Ishikawa (cell line): ENCODE measurements at regions not wholly inside any gene's neighbourhood (a gene's known extent, or its start where the extent isn't known, plus 50 kb on each side); places are given as distances from the start of the nearest gene placed in this dataset.

ENCODE experiments used
- CEBPB ChIP-seq: IDR thresholded peaks from 2 replicates; pipeline ENCODE4 v1.6.1; 2012
- CREB1 ChIP-seq: IDR thresholded peaks from 2 replicates; pipeline ENCODE4 v1.6.1; 2012; ENCODE audit warnings: low read depth
- EGR1 ChIP-seq: IDR thresholded peaks from 2 replicates; pipeline ENCODE4 v1.6.1; 2012
- EP300 ChIP-seq: IDR thresholded peaks from 2 replicates; pipeline ENCODE4 v1.6.1; 2012; ENCODE audit warnings: borderline replicate concordance
- FOXM1 ChIP-seq: IDR thresholded peaks from 2 replicates; pipeline ENCODE4 v1.6.1; 2012; ENCODE audit warnings: low read depth, borderline replicate concordance
- MAX ChIP-seq: IDR thresholded peaks from 2 replicates; pipeline ENCODE4 v1.6.1; 2012
- NFIC ChIP-seq: IDR thresholded peaks from 2 replicates; pipeline ENCODE4 v1.6.1; 2012
- RAD21 ChIP-seq: IDR thresholded peaks from 2 replicates; pipeline ENCODE4 v1.6.1; 2012; ENCODE audit warnings: low read depth
- REST ChIP-seq: IDR thresholded peaks from 2 replicates; pipeline ENCODE4 v1.6.1; 2012; ENCODE audit warnings: low read depth, mild to moderate bottlenecking
- TAF1 ChIP-seq: IDR thresholded peaks from 2 replicates; pipeline ENCODE4 v1.6.1; 2012; ENCODE audit warnings: low read depth, mild to moderate bottlenecking
- TCF12 ChIP-seq: IDR thresholded peaks from 2 replicates; pipeline ENCODE4 v1.6.1; 2012; ENCODE audit warnings: low read depth
- TEAD4 ChIP-seq: IDR thresholded peaks from 2 replicates; pipeline ENCODE4 v1.6.1; 2012
- USF1 ChIP-seq: IDR thresholded peaks from 2 replicates; pipeline ENCODE4 v1.6.1; 2012
- YY1 ChIP-seq: IDR thresholded peaks from 2 replicates; pipeline ENCODE4 v1.6.1; 2012; ENCODE audit warnings: low read depth
- ZBTB7A ChIP-seq: IDR thresholded peaks from 2 replicates; pipeline ENCODE4 v1.6.1; 2012; ENCODE audit warnings: low read depth

GRCh38 chr13:55199134-55199533 is 1941.6 kb upstream of the PRR20A start:
- TF ChIP-seq TAF1, result no peak
- TF ChIP-seq RAD21, result peak; percentile 70

- TF ChIP-seq TAF1, result no peak
Measured at GRCh38 chr13:55214841-55215345, 1925.8 kb upstream of the PRR20A start.

GRCh38 chr13:55219538-55219937 is 1921.2 kb upstream of the PRR20A start:
- TF ChIP-seq YY1 (no peak), REST (no peak), TAF1 (no peak), TCF12 (no peak), EGR1 (no peak), FOXM1 (no peak), ZBTB7A (no peak), NFIC (no peak), USF1 (no peak), CREB1 (no peak)

GRCh38 chr13:55229906-55230569 is 1910.7 kb upstream of the PRR20A start:
- TF ChIP-seq EP300, result no peak
- no peak for TF ChIP-seq CEBPB
- no peak for TF ChIP-seq TAF1
- no peak for TF ChIP-seq MAX
- no peak for TF ChIP-seq TCF12
- TF ChIP-seq RAD21, result no peak
- no peak for TF ChIP-seq FOXM1
- TF ChIP-seq YY1, result no peak
- no peak for TF ChIP-seq USF1
- TF ChIP-seq ZBTB7A, result no peak
- TF ChIP-seq REST, result no peak
- TF ChIP-seq EGR1, result no peak
- TF ChIP-seq NFIC, result no peak
- no peak for TF ChIP-seq CREB1
- TF ChIP-seq TEAD4, result no peak

GRCh38 chr13:55230570-55230908 is 1910.2 kb upstream of the PRR20A start:
- no peak for TF ChIP-seq FOXM1
- 0 out of 2 replicates have a peak, but pooled peaks have one; percentile 13 for TF ChIP-seq RAD21

- TF ChIP-seq RAD21 (no peak), ZBTB7A (no peak), REST (no peak), MAX (no peak), TCF12 (no peak), YY1 (no peak), NFIC (no peak), CEBPB (no peak)
Measured at GRCh38 chr13:55234311-55234710, 1906.4 kb upstream of the PRR20A start.
